HepG2 (cell line): ENCODE measurements at regions not wholly inside any gene's neighbourhood (a gene's known extent, or its start where the extent isn't known, plus 50 kb on each side); places are given as distances from the start of the nearest gene placed in this dataset.
"Not testable (repeated sequence)": the region's sequence is repeated elsewhere in the genome, so short reads cannot be mapped to it uniquely, and the experiment has no call there.

Experiments used
- ATAC-seq: fragments of 200-7000 bp; cut with Tn5 transposase; 3 replicates; pipeline ENCODE4 v1.9.1; 2020; ENCODE audit warnings: mild to moderate bottlenecking, moderate library complexity
- BruUV-seq: library from RNA; stranded (reverse); fragments of 400-500 nt; replicated peaks from 2 replicates; lab custom pipeline; 2021; lab: Mats Ljungman, UMichigan
- CTCF ChIA-PET: fragments of 300-600 bp; formaldehyde crosslinking; extraction: SDS; loops from one replicate; lab custom pipeline; 2021; ENCODE audit warnings: low total read pairs, inconsistent platforms, low intra/inter-chr PET ratio; lab: Yijun Ruan, JAX
- POLR2A ChIA-PET: fragments of 350-600 bp; sonication (Branson Sonifier 250); formaldehyde crosslinking; loops from one replicate; lab custom pipeline; 2020; ENCODE audit warnings: antibody characterized with exemption, inconsistent platforms; lab: Yijun Ruan, JAX
- DNase-seq: peaks from one replicate; pipeline ENCODE4 v3.0.0-alpha.2; 2015; ENCODE audit warnings: low spot score
- FAIRE-seq: peaks from 3 replicates; lab custom pipeline; 2011; peaks lifted over from hg19 to GRCh38; lab: Jason Lieb, UNC
- H2AFZ ChIP-seq: one replicate; pipeline ENCODE4 v1.6.1; 2011; ENCODE audit warnings: low read length, inconsistent platforms
- H3K27ac ChIP-seq: fragments of 300-600 bp; 3 replicates; pipeline ENCODE4 v1.8.0; 2011; ENCODE audit warnings: mixed run types, mild to moderate bottlenecking, mixed read lengths, low read length, inconsistent platforms; ENCODE audit not compliant: insufficient read depth; ENCODE audit errors: extremely low read length
- H3K27me3 ChIP-seq, 2 experiments: fragments of 200-600 bp in 1 of 2; 2 replicates in 1 of 2; 3 replicates in 1 of 2; pipeline versions ENCODE4 v1.6.0 to v1.8.0; 2011; ENCODE audit warnings: low read length in 2 of 2, mild to moderate bottlenecking in 2 of 2, moderate library complexity in 2 of 2, inconsistent platforms in 1 of 2; ENCODE audit not compliant: insufficient read depth in 2 of 2, control insufficient read depth in 1 of 2
- H3K36me3 ChIP-seq, 2 experiments: fragments of 200-600 bp in 1 of 2; replicated peaks in 1 of 2; 2 replicates in 1 of 2; 3 replicates in 1 of 2; pipeline versions ENCODE4 v1.5.1 to v1.8.0; 2011; ENCODE audit warnings: low read length in 2 of 2, inconsistent platforms in 1 of 2; ENCODE audit not compliant: insufficient read depth in 2 of 2, control insufficient read depth in 1 of 2
- H3K4me1 ChIP-seq: 2 replicates; pipeline ENCODE4 v1.5.1; 2012; ENCODE audit warnings: low read length, inconsistent platforms; ENCODE audit not compliant: insufficient read depth
- H3K4me2 ChIP-seq: 2 replicates; pipeline ENCODE4 v1.6.0; 2011; ENCODE audit warnings: low read depth, low read length, inconsistent platforms
- H3K4me3 ChIP-seq, 3 experiments: fragments of 200-600 bp in 1 of 3; sonication (generic), shearing (Covaris generic) in 1 of 3; replicated peaks in 1 of 3; 2 replicates each; pipeline ENCODE4 v1.5.1; 2011 to 2016; ENCODE audit warnings: low read length in 3 of 3, inconsistent platforms in 2 of 3, low read depth in 2 of 3, mild to moderate bottlenecking in 2 of 3, control low read depth in 1 of 3, mixed read lengths in 1 of 3; ENCODE audit not compliant: insufficient read depth in 1 of 3
- H3K79me2 ChIP-seq: one replicate; pipeline ENCODE4 v1.6.1; 2011; ENCODE audit warnings: low read length, inconsistent platforms; ENCODE audit not compliant: insufficient read depth
- H3K9ac ChIP-seq: 2 replicates; pipeline ENCODE4 v1.6.0; 2011; ENCODE audit warnings: mild to moderate bottlenecking, low read depth, low read length, inconsistent platforms; ENCODE audit not compliant: insufficient read depth
- H3K9me3 ChIP-seq: 2 replicates; pipeline ENCODE4 v1.5.1; 2012; ENCODE audit warnings: mild to moderate bottlenecking, low read length
- H4K20me1 ChIP-seq: 2 replicates; pipeline ENCODE4 v1.6.0; 2011; ENCODE audit warnings: inconsistent platforms, mild to moderate bottlenecking, low read length, moderate library complexity; ENCODE audit not compliant: insufficient read depth
- MIER3 ChIP-seq: IDR thresholded peaks from 2 replicates; pipeline ENCODE4 v1.6.1; 2016; ENCODE audit warnings: missing compliant biosample characterization, borderline replicate concordance
- TCF12 ChIP-seq, 2 experiments: fragments of 450-650 bp in 1 of 2; sonication (generic) in 1 of 2; formaldehyde crosslinking in 1 of 2; IDR thresholded peaks; 2 replicates each; pipeline versions ENCODE4 v1.6.1 to v1.8.0; 2017 to 2022; ENCODE audit warnings: antibody characterized with exemption in 1 of 2, mild to moderate bottlenecking in 1 of 2, missing genetic modification reagents in 1 of 2, moderate library complexity in 1 of 2
- ZHX1 ChIP-seq: sonication (generic); formaldehyde crosslinking; IDR thresholded peaks from 2 replicates; pipeline ENCODE4 v1.8.1; 2022; ENCODE audit warnings: low read depth, mild to moderate bottlenecking, missing genetic modification reagents
- WGBS: methylation state at CpG from one replicate; pipeline ENCODE4 v1.1.6; 2017; ENCODE audit warnings: low lambda C conversion rate; 5-methylcytosine and 5-hydroxymethylcytosine counted together
- in situ Hi-C: cut with HindIII; loops from 2 replicates; pipeline ENCODE4 v1.10.0; 2017; ENCODE audit warnings: low pct_unique_long_range_greater_than_20kb; ENCODE audit not compliant: extremely low pct_ligation_motif_present
- intact Hi-C: fragments of 100-400 bp; cut with micrococcal nuclease; formaldehyde crosslinking; loops from one replicate; pipeline ENCODE4 v1.10.0; 2022; ENCODE audit not compliant: unreplicated experiment

GRCh38 chr6:71678091-71678490, 208.3 kb upstream of the RIMS1 start (continued):
- TF ChIP-seq ZHX1 (CRISPR knock-in tag), result no peak

- in situ Hi-C loops, result no loop called here
- ATAC-seq (no peak), FAIRE-seq (no peak), DNase-seq (no peak)
- Histone ChIP-seq H3K4me3 (no peak overlapping the region), H3K9me3 (no peaks in the 10 kb centered on the region), H3K9ac (no peak overlapping the region), H4K20me1 (no peaks in the 10 kb centered on the region), H2AFZ (no peak overlapping the region), H3K79me2 (no peaks in the 10 kb centered on the region), H3K4me1 (no peaks in the 10 kb centered on the region), H3K36me3 (no peaks in the 10 kb centered on the region), H3K27me3 (no peaks in the 10 kb centered on the region), H3K4me2 (no peak overlapping the region), H3K27ac (no peak overlapping the region)
- ChIA-PET CTCF (no interaction called here), POLR2A (no interaction called here)
- intact Hi-C loops, result no loop called here
- BruUV-seq, result no TSS peak
- TF ChIP-seq MIER3 (CRISPR knock-in tag) (no peak), TCF12 (IDR thresholded peaks at IDR 0.05) (no peak), TCF12 (CRISPR knock-in tag; IDR thresholded peaks at IDR 0.05) (no peak)
- WGBS, result 0% methylated on average over 2 of the region's 2 CpGs
Observed at GRCh38 chr6:71681234-71681867, 205.0 kb upstream of the RIMS1 start.

- WGBS, result 88% methylated on average over 3 of the region's 23 CpGs
- H3K27me3 ChIP-seq, DNase-seq, in situ Hi-C loops, H3K9me3 ChIP-seq, CTCF ChIA-PET, H3K9ac ChIP-seq, H3K4me1 ChIP-seq, POLR2A ChIA-PET, ATAC-seq, FAIRE-seq, H3K4me2 ChIP-seq, H3K4me3 ChIP-seq, H2AFZ ChIP-seq, BruUV-seq, H3K27ac ChIP-seq, H4K20me1 ChIP-seq, H3K36me3 ChIP-seq, intact Hi-C loops, H3K79me2 ChIP-seq: not testable (repeated sequence)
Observed at GRCh38 chr6:71686021-71686677, 200.2 kb upstream of the RIMS1 start.
